ENCODE measurements at regions not wholly inside any gene's neighbourhood (a gene's known extent, or its start where the extent isn't known, plus 50 kb on each side); places are given as distances from the start of the nearest gene placed in this dataset.

DNA sequence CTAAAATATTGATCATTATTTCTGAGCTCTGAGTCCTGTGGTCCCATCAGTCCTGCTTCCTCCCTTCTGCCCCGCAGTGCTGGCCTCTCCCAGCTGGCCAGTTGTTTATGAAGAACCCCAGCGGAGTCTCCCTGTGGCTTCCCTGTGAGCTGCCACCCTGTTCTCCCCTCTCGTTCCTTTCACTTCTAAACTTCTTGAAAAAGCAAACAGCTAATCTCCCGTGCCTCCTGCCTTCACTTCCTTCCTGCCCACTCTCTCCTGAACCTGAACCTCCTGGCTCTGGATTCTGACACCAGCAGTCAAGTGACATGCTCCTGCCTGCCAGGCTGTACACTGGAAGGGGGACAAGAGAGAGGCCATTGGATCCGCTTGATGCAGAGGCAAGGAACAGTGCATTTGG lies 63.7 kb upstream of the ZPBP start:
- intact Hi-C loops (cut with micrococcal nuclease) = no loop called here
- ATAC-seq (ENCODE audit: low read depth) = no peak
- ChIA-PET CTCF (interaction anchor here (0.7 to 2.0 kb wide), 6 partner anchors 11 to 261 kb away, joined by 3 to 5 read pairs (median 4); no protein-coding TSS in a partner anchor), POLR2A (interaction anchor here (0.5 to 1.8 kb wide), 4 partner anchors 9 to 195 kb away, joined by 3 to 11 read pairs (median 6); no protein-coding TSS in a partner anchor)
- TF ChIP-seq, protein P1, sequence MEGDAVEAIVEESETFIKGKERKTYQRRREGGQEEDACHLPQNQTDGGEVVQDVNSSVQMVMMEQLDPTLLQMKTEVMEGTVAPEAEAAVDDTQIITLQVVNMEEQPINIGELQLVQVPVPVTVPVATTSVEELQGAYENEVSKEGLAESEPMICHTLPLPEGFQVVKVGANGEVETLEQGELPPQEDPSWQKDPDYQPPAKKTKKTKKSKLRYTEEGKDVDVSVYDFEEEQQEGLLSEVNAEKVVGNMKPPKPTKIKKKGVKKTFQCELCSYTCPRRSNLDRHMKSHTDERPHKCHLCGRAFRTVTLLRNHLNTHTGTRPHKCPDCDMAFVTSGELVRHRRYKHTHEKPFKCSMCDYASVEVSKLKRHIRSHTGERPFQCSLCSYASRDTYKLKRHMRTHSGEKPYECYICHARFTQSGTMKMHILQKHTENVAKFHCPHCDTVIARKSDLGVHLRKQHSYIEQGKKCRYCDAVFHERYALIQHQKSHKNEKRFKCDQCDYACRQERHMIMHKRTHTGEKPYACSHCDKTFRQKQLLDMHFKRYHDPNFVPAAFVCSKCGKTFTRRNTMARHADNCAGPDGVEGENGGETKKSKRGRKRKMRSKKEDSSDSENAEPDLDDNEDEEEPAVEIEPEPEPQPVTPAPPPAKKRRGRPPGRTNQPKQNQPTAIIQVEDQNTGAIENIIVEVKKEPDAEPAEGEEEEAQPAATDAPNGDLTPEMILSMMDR (IDR thresholded peaks at IDR 0.05) = no peak
- DNase-seq = no peak
- H3K4me1 Mint-ChIP-seq = peaks cover 50% of the 10 kb centered on the region
- H3K36me3 Mint-ChIP-seq (ENCODE audit: low read depth) = no peaks in the 10 kb centered on the region
- peak overlapping the region; percentile 35 for H3K4me3 Mint-ChIP-seq
- peak overlapping the region; percentile 86 for H3K27ac Mint-ChIP-seq
- H3K27me3 Mint-ChIP-seq = no peaks in the 10 kb centered on the region
- H3K9me3 Mint-ChIP-seq = peaks cover 12% of the 10 kb centered on the region

DNA sequence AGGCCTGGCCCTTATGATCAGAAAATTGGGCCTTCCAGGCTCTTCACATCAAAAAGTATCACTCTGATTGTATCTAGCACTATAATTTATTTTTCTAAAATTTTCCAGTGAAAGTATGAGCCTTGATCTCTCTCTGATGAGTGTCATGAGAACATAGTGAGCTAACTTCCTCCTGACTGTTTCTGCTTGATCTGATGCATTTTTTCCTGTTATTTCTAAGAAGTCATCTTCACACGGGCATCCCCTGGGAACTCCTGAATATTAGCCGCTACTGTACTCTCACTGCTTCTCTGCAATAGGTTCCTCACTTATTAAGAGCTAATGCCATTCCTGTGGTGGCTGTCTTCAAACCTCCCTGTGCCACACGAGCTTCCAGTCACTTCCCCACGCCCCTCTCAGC lies 63.1 kb upstream of the ZPBP start:
- H3K9me3 Mint-ChIP-seq = peaks cover 12% of the 10 kb centered on the region
- no peak for DNase-seq
- intact Hi-C loops (cut with micrococcal nuclease) = no loop called here
- no peaks in the 10 kb centered on the region for H3K36me3 Mint-ChIP-seq (ENCODE audit: low read depth)
- peaks cover 56% of the 10 kb centered on the region for H3K4me1 Mint-ChIP-seq
- ATAC-seq (ENCODE audit: low read depth) = peak; percentile 52
- POLR2A ChIA-PET = interaction anchor here (0.5 to 1.8 kb wide), 5 partner anchors 9 to 196 kb away, joined by 3 to 11 read pairs (median 6); no protein-coding TSS in a partner anchor
- H3K27ac Mint-ChIP-seq = peak overlapping the region; percentile 86
- CTCF ChIA-PET = interaction anchor here (0.7 to 2.0 kb wide), 7 partner anchors 11 to 262 kb away, joined by 3 to 5 read pairs (median 4); partner anchors contain the start of gene IKZF1
- H3K4me3 Mint-ChIP-seq = peak overlapping the region; percentile 35
- H3K27me3 Mint-ChIP-seq = no peaks in the 10 kb centered on the region
- TF ChIP-seq, protein P1 (IDR thresholded peaks at IDR 0.05) = no peak

DNA sequence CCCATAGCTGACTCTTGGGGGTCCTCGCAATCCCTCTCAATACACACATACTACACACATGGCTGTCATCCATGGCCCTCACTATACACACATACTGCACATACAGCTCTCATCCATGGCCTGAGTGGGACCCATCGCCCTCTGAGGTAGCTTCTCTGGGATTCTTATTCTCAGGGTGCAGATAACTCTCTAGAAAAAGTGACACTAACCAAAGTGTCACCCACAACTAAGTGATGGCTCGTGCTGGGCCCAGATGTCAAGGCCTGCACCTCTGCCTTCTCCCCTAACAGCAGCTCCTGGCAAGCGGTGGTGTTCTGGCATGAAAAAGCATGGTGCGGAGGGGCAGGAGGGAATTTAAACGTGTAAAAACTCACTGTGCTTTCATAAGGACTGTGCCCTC lies 62.7 kb upstream of the ZPBP start:
- Mint-ChIP-seq H3K27ac (peak overlapping the region; percentile 86), H3K4me3 (no peak overlapping the region), H3K36me3 (ENCODE audit: low read depth) (no peaks in the 10 kb centered on the region), H3K9me3 (peaks cover 12% of the 10 kb centered on the region), H3K27me3 (no peaks in the 10 kb centered on the region), H3K4me1 (peaks cover 60% of the 10 kb centered on the region)
- CTCF ChIA-PET = interaction anchor here (1.0 to 2.0 kb wide), 6 partner anchors 10 to 262 kb away, joined by 3 to 5 read pairs (median 4); partner anchors contain the start of gene IKZF1
- ATAC-seq (ENCODE audit: low read depth) (no peak), DNase-seq (no peak)
- intact Hi-C loops (cut with micrococcal nuclease) = no loop called here
- POLR2A ChIA-PET = interaction anchor here (0.9 to 1.8 kb wide), 4 partner anchors 10 to 149 kb away, joined by 3 to 6 read pairs (median 5); no protein-coding TSS in a partner anchor
- TF ChIP-seq, protein P1 (IDR thresholded peaks at IDR 0.05) = no peak

DNA sequence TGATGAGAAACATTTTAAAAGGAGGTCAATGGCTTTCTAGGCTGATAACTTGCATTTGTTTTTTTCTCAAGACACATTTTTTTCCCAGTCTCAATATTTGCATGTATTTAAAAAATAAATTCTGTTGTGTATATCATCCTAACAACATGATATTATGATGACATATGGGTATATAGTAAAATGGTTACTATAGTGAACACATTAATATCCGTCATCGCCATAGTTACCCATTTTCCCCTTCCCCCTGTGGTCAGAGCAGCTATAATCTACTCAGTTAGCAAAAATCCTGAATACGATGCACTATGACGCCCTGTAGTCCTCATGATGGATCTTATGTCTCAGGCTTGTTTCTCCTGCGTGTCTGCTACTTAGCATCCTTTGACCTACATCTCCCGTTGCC lies 60.9 kb upstream of the ZPBP start:
- Mint-ChIP-seq H3K36me3 (ENCODE audit: low read depth) (no peaks in the 10 kb centered on the region), H3K9me3 (peaks cover 12% of the 10 kb centered on the region), H3K27ac (peak overlapping the region; percentile 36), H3K4me3 (no peak overlapping the region), H3K4me1 (peaks cover 78% of the 10 kb centered on the region), H3K27me3 (no peaks in the 10 kb centered on the region)
- DNase-seq = no peak
- intact Hi-C loops (cut with micrococcal nuclease) = no loop called here
- TF ChIP-seq, protein P1 (IDR thresholded peaks at IDR 0.05) = no peak
- ChIA-PET POLR2A (no interaction called here), CTCF (no interaction called here)
- ATAC-seq (ENCODE audit: low read depth) = no peak

DNA sequence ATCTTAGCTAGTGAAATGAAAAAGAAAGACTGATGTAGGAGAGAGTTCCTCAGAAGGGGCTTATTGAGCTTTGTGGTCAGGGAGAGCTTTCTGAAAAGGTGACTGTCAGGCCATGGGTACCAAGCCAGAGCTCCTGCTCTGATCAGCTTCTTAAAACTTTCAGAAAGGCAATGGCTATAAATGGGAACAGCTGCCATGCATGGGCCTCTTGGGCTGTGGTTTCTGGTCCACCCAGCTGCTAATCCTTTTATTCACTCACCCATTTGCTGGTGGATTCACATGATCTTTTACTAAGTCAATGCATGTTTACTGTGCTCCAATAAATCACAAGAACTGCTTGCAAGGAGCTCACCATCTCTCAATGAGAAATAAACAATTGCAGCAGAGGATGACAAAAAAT lies 60.1 kb upstream of the ZPBP start:
- H3K27ac Mint-ChIP-seq = peak overlapping the region; percentile 69
- no peak for DNase-seq
- no peak for ATAC-seq (ENCODE audit: low read depth)
- H3K27me3 Mint-ChIP-seq = no peaks in the 10 kb centered on the region
- POLR2A ChIA-PET = interaction anchor here (1.0 to 1.1 kb wide), 2 partner anchors 198 to 261 kb away, joined by 3 read pairs; no protein-coding TSS in a partner anchor
- TF ChIP-seq, protein P1 (IDR thresholded peaks at IDR 0.05) = no peak
- peaks cover 12% of the 10 kb centered on the region for H3K9me3 Mint-ChIP-seq
- no peaks in the 10 kb centered on the region for H3K36me3 Mint-ChIP-seq (ENCODE audit: low read depth)
- CTCF ChIA-PET = interaction anchor here (0.7 to 1.1 kb wide), 2 partner anchors 34 to 52 kb away, joined by 3 to 4 read pairs; no protein-coding TSS in a partner anchor
- H3K4me1 Mint-ChIP-seq = peaks cover 86% of the 10 kb centered on the region
- intact Hi-C loops (cut with micrococcal nuclease) = no loop called here
- H3K4me3 Mint-ChIP-seq = no peak overlapping the region
